Activated T-helper 17 cell treated with anti-CD3 and anti-CD28 coated beads, Interleukin-2, amount 50 U/mL, for 72 hours (primary cell): ENCODE measurements at regions not wholly inside any gene's neighbourhood (a gene's known extent, or its start where the extent isn't known, plus 50 kb on each side); places are given as distances from the start of the nearest gene placed in this dataset.

ENCODE experiments used
- ATAC-seq: fragments of 150-1000 bp; cut with Tn5 transposase; replicated peaks from 2 replicates; pipeline ENCODE4 v1.10.0; 2021; ENCODE audit warnings: mild to moderate bottlenecking, moderate library complexity
- H3K27ac Mint-ChIP-seq: one replicate; pipeline ENCODE4 v1.8.0; 2022; ENCODE audit warnings: mixed read lengths
- H3K27me3 Mint-ChIP-seq: one replicate; pipeline ENCODE4 v1.8.0; 2022; ENCODE audit warnings: mixed read lengths
- H3K36me3 Mint-ChIP-seq: one replicate; pipeline ENCODE4 v1.8.0; 2022; ENCODE audit warnings: low read depth, mild to moderate bottlenecking, mixed read lengths
- H3K4me1 Mint-ChIP-seq: one replicate; pipeline ENCODE4 v1.8.0; 2022; ENCODE audit warnings: mixed read lengths
- H3K4me3 Mint-ChIP-seq: one replicate; pipeline ENCODE4 v1.8.0; 2022; ENCODE audit warnings: mild to moderate bottlenecking, mixed read lengths
- H3K9me3 Mint-ChIP-seq: one replicate; pipeline ENCODE4 v1.8.0; 2022; ENCODE audit warnings: mixed read lengths

DNA sequence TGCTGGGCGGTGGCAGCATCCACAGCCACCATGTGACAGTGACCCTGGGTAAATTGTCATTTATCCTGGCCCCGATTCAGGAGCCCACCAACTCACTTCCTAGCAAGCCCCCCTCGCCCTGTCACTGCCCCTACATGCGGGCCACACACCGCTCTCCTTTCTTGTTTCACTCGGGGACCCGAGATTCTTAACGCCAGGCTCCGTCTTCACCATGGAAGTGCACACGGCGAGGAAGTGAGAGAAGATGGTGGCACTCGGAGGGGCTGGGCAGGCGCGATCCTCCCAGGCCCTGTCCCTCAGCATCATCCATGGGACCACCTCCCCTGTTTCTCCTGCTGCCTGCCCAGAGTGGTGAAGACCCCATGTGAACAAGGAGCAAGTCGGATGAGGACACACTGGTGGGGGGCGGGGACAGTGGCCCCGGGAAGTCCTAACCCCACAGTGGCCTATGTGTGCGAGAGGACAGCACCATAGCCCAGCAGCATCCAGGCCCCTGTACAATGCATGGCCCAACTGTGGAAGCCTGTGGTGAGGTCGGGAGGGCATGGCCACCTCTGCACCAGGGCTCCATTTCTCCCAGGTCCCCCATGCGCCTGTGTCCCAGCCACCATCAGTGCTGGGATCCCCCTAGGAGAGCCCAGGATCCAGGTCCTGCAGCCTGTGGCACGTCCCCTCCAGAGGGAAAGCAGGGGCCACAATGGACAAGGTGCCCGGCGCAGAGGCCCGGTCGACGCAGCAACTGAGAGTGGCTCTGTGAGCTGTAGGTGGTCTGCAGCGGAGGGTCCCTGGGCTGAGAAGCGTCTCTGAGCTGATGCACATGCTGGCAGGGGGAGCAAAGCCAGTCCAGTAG lies 262.8 kb downstream of the BRD1 start:
- Mint-ChIP-seq H3K36me3 (peaks cover 5% of the 10 kb centered on the region), H3K4me3 (no peak overlapping the region), H3K9me3 (peaks cover 4% of the 10 kb centered on the region), H3K27ac (no peak overlapping the region), H3K4me1 (peaks cover 4% of the 10 kb centered on the region), H3K27me3 (no peaks in the 10 kb centered on the region)
- no peak for ATAC-seq

- Mint-ChIP-seq H3K27me3 (no peaks in the 10 kb centered on the region), H3K27ac (no peak overlapping the region), H3K4me1 (peaks cover 4% of the 10 kb centered on the region), H3K4me3 (no peak overlapping the region), H3K9me3 (peaks cover 4% of the 10 kb centered on the region), H3K36me3 (peaks cover 5% of the 10 kb centered on the region)
- no peak for ATAC-seq
These were observed 263.6 kb downstream of the BRD1 start for GRCh38 chr22:49564054-49564453.

DNA sequence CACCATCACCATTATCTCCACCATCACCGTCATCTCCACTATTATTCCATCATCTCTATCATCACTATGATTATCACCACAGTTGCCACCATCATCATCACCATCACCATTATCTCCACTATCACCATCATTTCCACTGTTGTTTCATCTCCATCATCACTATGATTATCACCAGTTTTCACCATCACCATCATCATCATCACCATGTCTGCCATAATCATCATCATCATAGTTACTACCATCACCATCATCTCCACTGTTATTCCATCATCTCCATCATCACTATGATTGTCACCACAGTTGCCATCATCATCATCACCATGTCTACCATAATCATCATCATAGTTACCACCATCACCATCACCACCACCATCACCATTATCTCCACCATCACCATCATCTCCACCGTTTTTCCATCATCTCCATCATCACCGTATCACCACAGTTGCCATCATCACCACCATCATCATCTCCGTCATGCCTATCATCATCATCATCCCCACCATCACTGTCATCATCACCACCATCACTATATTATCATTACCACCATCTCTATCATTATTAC lies 264.9 kb downstream of the BRD1 start:
- Mint-ChIP-seq H3K4me3 (no peak overlapping the region), H3K27me3 (no peaks in the 10 kb centered on the region), H3K9me3 (peaks cover 4% of the 10 kb centered on the region), H3K36me3 (peaks cover 5% of the 10 kb centered on the region), H3K27ac (no peak overlapping the region), H3K4me1 (peaks cover 4% of the 10 kb centered on the region)
- no peak for ATAC-seq

- Mint-ChIP-seq H3K27me3 (no peaks in the 10 kb centered on the region), H3K4me1 (peaks cover 4% of the 10 kb centered on the region)
- no peak for ATAC-seq
These were observed 265.7 kb downstream of the BRD1 start for GRCh38 chr22:49561976-49562375.

DNA sequence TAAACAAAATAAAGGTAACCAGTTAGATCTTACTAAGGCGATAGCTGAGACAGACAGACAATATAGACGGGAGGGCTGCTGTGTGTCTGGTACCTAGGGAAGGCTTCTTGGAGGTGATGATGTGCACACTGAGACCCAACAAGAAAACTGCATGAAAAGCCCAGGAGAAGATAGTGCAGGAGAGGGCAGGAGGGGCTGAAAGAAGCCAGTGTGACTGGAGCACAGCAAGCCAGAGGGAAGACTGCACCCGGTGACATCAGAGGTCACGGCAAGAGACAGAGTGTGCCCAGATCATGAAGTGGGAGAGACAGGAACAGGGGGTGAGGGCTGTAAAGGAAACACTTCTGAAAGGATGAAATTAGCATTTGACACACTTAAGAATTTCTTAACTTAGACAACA lies 266.3 kb downstream of the BRD1 start:
- peaks cover 4% of the 10 kb centered on the region for H3K4me1 Mint-ChIP-seq
- no peaks in the 10 kb centered on the region for H3K27me3 Mint-ChIP-seq
- H3K9me3 Mint-ChIP-seq = peaks cover 4% of the 10 kb centered on the region
- peaks cover 5% of the 10 kb centered on the region for H3K36me3 Mint-ChIP-seq
- ATAC-seq = no peak
- no peak overlapping the region for H3K27ac Mint-ChIP-seq
- no peak overlapping the region for H3K4me3 Mint-ChIP-seq

More at GRCh38 chr22:49561976-49562375, 265.7 kb downstream of the BRD1 start:
- H3K4me3 Mint-ChIP-seq = no peak overlapping the region
- H3K27ac Mint-ChIP-seq = no peak overlapping the region
- peaks cover 5% of the 10 kb centered on the region for H3K36me3 Mint-ChIP-seq
- peaks cover 4% of the 10 kb centered on the region for H3K9me3 Mint-ChIP-seq

GRCh38 chr22:49555526-49555925 lies 272.1 kb downstream of the BRD1 start:
- no peaks in the 10 kb centered on the region for H3K27me3 Mint-ChIP-seq
- ATAC-seq = no peak
- no peak overlapping the region for H3K27ac Mint-ChIP-seq

DNA sequence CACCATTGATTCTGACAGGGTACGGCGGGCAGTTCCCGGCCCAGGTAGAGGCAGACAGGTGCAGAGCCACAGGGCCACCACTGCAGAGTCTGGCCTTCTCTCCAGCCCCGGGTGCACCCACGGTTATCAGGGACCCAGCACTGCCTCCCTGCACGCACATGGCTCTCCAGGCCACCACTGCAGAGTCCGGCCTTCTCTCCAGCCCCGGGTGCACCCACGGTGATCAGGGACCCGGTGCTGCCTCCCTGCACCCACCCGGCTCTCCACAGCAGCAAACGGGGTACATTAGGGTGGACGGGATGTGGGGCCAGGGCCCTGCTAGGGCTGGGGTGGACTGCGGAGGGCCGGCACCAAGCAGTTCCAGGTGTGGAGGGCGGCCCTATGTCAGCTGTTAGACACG lies 272.9 kb downstream of the BRD1 start:
- no peaks in the 10 kb centered on the region for H3K27me3 Mint-ChIP-seq
- no peak for ATAC-seq

More at GRCh38 chr22:49555526-49555925, 272.1 kb downstream of the BRD1 start:
- H3K4me3 Mint-ChIP-seq = no peak overlapping the region
- H3K36me3 Mint-ChIP-seq = no peaks in the 10 kb centered on the region
- no peaks in the 10 kb centered on the region for H3K9me3 Mint-ChIP-seq
- no peaks in the 10 kb centered on the region for H3K4me1 Mint-ChIP-seq

DNA sequence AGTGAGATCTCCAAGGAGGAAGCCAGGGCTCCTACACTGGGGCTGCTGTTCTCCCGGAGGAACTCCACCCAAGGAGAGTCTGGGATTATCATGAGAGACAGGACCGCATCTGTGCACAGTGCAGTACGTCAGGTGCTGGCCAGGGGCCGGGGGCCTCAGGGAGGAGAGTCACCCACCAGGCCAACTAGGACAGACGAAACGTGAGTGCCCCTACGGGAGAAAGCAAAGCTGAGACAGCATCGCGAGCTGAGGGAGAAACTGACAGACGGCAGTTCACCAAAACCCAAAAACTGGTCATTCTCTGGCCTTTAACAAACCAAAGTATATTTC lies 273.4 kb downstream of the BRD1 start:
- Mint-ChIP-seq H3K4me3 (no peak overlapping the region), H3K27ac (no peak overlapping the region), H3K27me3 (no peaks in the 10 kb centered on the region), H3K36me3 (no peaks in the 10 kb centered on the region), H3K4me1 (no peaks in the 10 kb centered on the region), H3K9me3 (no peaks in the 10 kb centered on the region)
- no peak for ATAC-seq

More for the DNA sequence above, 272.9 kb downstream of the BRD1 start:
- H3K27ac Mint-ChIP-seq = no peak overlapping the region
- no peak overlapping the region for H3K4me3 Mint-ChIP-seq
- H3K9me3 Mint-ChIP-seq = no peaks in the 10 kb centered on the region
- no peaks in the 10 kb centered on the region for H3K4me1 Mint-ChIP-seq
- no peaks in the 10 kb centered on the region for H3K36me3 Mint-ChIP-seq

GRCh38 chr22:49553518-49554295 lies 274.0 kb downstream of the BRD1 start:
- H3K4me1 Mint-ChIP-seq = no peaks in the 10 kb centered on the region
- no peak overlapping the region for H3K4me3 Mint-ChIP-seq
- ATAC-seq = no peak
- no peaks in the 10 kb centered on the region for H3K9me3 Mint-ChIP-seq
- H3K27me3 Mint-ChIP-seq = no peaks in the 10 kb centered on the region
- no peaks in the 10 kb centered on the region for H3K36me3 Mint-ChIP-seq
- no peak overlapping the region for H3K27ac Mint-ChIP-seq

- Mint-ChIP-seq H3K4me1 (no peaks in the 10 kb centered on the region), H3K36me3 (no peaks in the 10 kb centered on the region), H3K27me3 (no peaks in the 10 kb centered on the region), H3K4me3 (no peak overlapping the region), H3K9me3 (no peaks in the 10 kb centered on the region), H3K27ac (no peak overlapping the region)
- ATAC-seq = no peak
These were observed 274.6 kb downstream of the BRD1 start for GRCh38 chr22:49553076-49553475.

GRCh38 chr22:49551897-49552614 lies 275.6 kb downstream of the BRD1 start:
- Mint-ChIP-seq H3K9me3 (no peaks in the 10 kb centered on the region), H3K4me1 (no peaks in the 10 kb centered on the region), H3K36me3 (no peaks in the 10 kb centered on the region), H3K4me3 (no peak overlapping the region), H3K27ac (no peak overlapping the region), H3K27me3 (no peaks in the 10 kb centered on the region)
- no peak for ATAC-seq

DNA sequence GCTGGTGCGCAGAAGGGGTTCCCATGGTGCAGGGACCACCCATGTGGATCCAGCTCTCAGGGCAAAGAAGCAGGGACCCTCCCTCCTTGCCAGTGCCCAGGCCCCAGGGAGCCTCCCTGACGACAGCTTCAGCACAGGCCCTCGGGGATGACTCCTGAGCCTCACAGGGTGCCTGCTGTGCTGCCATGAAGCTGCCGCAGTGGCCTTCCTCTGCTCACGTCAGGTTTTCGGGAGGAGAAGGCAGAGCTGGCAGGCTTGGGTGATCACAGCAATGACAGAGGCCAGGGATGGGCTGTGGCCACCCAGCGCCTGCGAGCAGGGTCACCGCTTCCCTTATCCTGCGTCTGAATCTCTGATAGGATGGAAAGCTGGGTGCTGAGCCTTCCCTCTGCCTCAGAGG lies 276.2 kb downstream of the BRD1 start:
- Mint-ChIP-seq H3K9me3 (no peaks in the 10 kb centered on the region), H3K27me3 (no peaks in the 10 kb centered on the region), H3K27ac (no peak overlapping the region), H3K36me3 (no peaks in the 10 kb centered on the region), H3K4me1 (no peaks in the 10 kb centered on the region), H3K4me3 (no peak overlapping the region)
- ATAC-seq = no peak

- no peak overlapping the region for H3K4me3 Mint-ChIP-seq
- no peaks in the 10 kb centered on the region for H3K27me3 Mint-ChIP-seq
- no peak overlapping the region for H3K27ac Mint-ChIP-seq
- H3K9me3 Mint-ChIP-seq = no peaks in the 10 kb centered on the region
- no peak for ATAC-seq
- H3K4me1 Mint-ChIP-seq = no peaks in the 10 kb centered on the region
- no peaks in the 10 kb centered on the region for H3K36me3 Mint-ChIP-seq
These were observed 276.8 kb downstream of the BRD1 start for GRCh38 chr22:49550766-49551362.

DNA sequence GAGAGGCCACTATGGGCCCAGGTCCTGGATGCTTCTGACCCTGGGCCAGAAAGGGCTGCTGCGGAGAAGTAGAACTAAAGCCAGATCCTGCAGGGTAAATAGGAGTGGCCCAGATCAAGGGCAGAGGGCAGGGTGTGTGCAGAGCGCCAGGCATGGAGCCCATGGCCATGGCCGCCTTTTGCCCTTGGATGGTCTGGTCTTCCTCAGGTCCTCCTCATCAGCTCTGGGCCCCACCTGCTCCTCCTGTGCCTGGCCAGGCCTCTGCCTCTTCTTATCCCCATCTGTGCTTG lies 277.6 kb downstream of the BRD1 start:
- H3K4me3 Mint-ChIP-seq = no peak overlapping the region
- H3K27me3 Mint-ChIP-seq = no peaks in the 10 kb centered on the region
- ATAC-seq = no peak
- H3K27ac Mint-ChIP-seq = no peak overlapping the region
- H3K4me1 Mint-ChIP-seq = no peaks in the 10 kb centered on the region
- H3K36me3 Mint-ChIP-seq = no peaks in the 10 kb centered on the region
- no peaks in the 10 kb centered on the region for H3K9me3 Mint-ChIP-seq
